ENCODE measurements at regions not wholly inside any gene's neighbourhood (a gene's known extent, or its start where the extent isn't known, plus 50 kb on each side); places are given as distances from the start of the nearest gene placed in this dataset.

GRCh38 chr20:12798286-12798685 lies 210.5 kb upstream of the SPTLC3 start:
- no peak overlapping the region for H3K27ac ChIP-seq
- intact Hi-C loops (cut with DNase I), result no loop called here
- no peak overlapping the region for H3K4me3 ChIP-seq
- DNase-seq (ENCODE audit: extremely low spot score in 2 of 2), result no peak
- no peaks in the 10 kb centered on the region for H3K36me3 ChIP-seq
- H3K9me3 ChIP-seq, result no peaks in the 10 kb centered on the region
- no peaks in the 10 kb centered on the region for H3K27me3 ChIP-seq
- no peak for TF ChIP-seq POLR2AphosphoS5 (IDR thresholded peaks at IDR 0.05; ENCODE audit: insufficient read depth in 1 of 2, low read depth in 1 of 2)
- no peak for TF ChIP-seq POLR2A (IDR thresholded peaks at IDR 0.05)
- H3K4me1 ChIP-seq, result no peaks in the 10 kb centered on the region

- Histone ChIP-seq H3K27me3 (no peaks in the 10 kb centered on the region), H3K27ac (no peak overlapping the region), H3K4me3 (no peak overlapping the region), H3K4me1 (no peaks in the 10 kb centered on the region), H3K36me3 (no peaks in the 10 kb centered on the region), H3K9me3 (no peaks in the 10 kb centered on the region)
- no peak for DNase-seq (ENCODE audit: extremely low spot score in 2 of 2)
- intact Hi-C loops (cut with DNase I), result no loop called here
- TF ChIP-seq POLR2A (IDR thresholded peaks at IDR 0.05) (no peak), POLR2AphosphoS5 (IDR thresholded peaks at IDR 0.05; ENCODE audit: insufficient read depth in 1 of 2, low read depth in 1 of 2) (no peak), CTCF (IDR thresholded peaks at IDR 0.05) (no peak)
Observed at GRCh38 chr20:12808006-12808567, 200.7 kb upstream of the SPTLC3 start.

- no peak for DNase-seq (ENCODE audit: extremely low spot score in 2 of 2)
- TF ChIP-seq POLR2A (IDR thresholded peaks at IDR 0.05), result no peak
- no peak for TF ChIP-seq CTCF (IDR thresholded peaks at IDR 0.05)
- TF ChIP-seq POLR2AphosphoS5 (IDR thresholded peaks at IDR 0.05; ENCODE audit: insufficient read depth in 1 of 2, low read depth in 1 of 2), result no peak
- no peaks in the 10 kb centered on the region for H3K9me3 ChIP-seq
- H3K4me3 ChIP-seq, result no peak overlapping the region
- H3K27ac ChIP-seq, result no peak overlapping the region
- intact Hi-C loops (cut with DNase I), result no loop called here
- no peaks in the 10 kb centered on the region for H3K4me1 ChIP-seq
- no peaks in the 10 kb centered on the region for H3K36me3 ChIP-seq
- H3K27me3 ChIP-seq, result no peaks in the 10 kb centered on the region
Observed at GRCh38 chr20:12815231-12815768, 193.5 kb upstream of the SPTLC3 start.

GRCh38 chr20:12815778-12816408 lies 192.9 kb upstream of the SPTLC3 start:
- no peak for TF ChIP-seq POLR2AphosphoS5 (IDR thresholded peaks at IDR 0.05; ENCODE audit: insufficient read depth in 1 of 2, low read depth in 1 of 2)
- no peak for TF ChIP-seq POLR2A (IDR thresholded peaks at IDR 0.05)
- TF ChIP-seq CTCF (IDR thresholded peaks at IDR 0.05), result no peak
- Histone ChIP-seq H3K36me3 (no peaks in the 10 kb centered on the region), H3K27ac (no peak overlapping the region), H3K4me1 (no peaks in the 10 kb centered on the region), H3K27me3 (no peaks in the 10 kb centered on the region), H3K9me3 (no peaks in the 10 kb centered on the region), H3K4me3 (no peak overlapping the region)
- no peak for DNase-seq (ENCODE audit: extremely low spot score in 2 of 2)
- intact Hi-C loops (cut with DNase I), result no loop called here

- TF ChIP-seq CTCF (IDR thresholded peaks at IDR 0.05), result no peak
- no peak for TF ChIP-seq POLR2AphosphoS5 (IDR thresholded peaks at IDR 0.05; ENCODE audit: insufficient read depth in 1 of 2, low read depth in 1 of 2)
- H3K27ac ChIP-seq, result no peak overlapping the region
- H3K36me3 ChIP-seq, result no peaks in the 10 kb centered on the region
- H3K27me3 ChIP-seq, result no peaks in the 10 kb centered on the region
- H3K4me1 ChIP-seq, result no peaks in the 10 kb centered on the region
- no peak for DNase-seq (ENCODE audit: extremely low spot score in 2 of 2)
- intact Hi-C loops (cut with DNase I), result no loop called here
- H3K4me3 ChIP-seq, result no peak overlapping the region
- H3K9me3 ChIP-seq, result no peaks in the 10 kb centered on the region
Observed at GRCh38 chr20:12821249-12821648, 187.5 kb upstream of the SPTLC3 start.

All from vagina (tissue), 2 donors.